ENCODE measurements at regions not wholly inside any gene's neighbourhood (a gene's known extent, or its start where the extent isn't known, plus 50 kb on each side); places are given as distances from the start of the nearest gene placed in this dataset.

DNA sequence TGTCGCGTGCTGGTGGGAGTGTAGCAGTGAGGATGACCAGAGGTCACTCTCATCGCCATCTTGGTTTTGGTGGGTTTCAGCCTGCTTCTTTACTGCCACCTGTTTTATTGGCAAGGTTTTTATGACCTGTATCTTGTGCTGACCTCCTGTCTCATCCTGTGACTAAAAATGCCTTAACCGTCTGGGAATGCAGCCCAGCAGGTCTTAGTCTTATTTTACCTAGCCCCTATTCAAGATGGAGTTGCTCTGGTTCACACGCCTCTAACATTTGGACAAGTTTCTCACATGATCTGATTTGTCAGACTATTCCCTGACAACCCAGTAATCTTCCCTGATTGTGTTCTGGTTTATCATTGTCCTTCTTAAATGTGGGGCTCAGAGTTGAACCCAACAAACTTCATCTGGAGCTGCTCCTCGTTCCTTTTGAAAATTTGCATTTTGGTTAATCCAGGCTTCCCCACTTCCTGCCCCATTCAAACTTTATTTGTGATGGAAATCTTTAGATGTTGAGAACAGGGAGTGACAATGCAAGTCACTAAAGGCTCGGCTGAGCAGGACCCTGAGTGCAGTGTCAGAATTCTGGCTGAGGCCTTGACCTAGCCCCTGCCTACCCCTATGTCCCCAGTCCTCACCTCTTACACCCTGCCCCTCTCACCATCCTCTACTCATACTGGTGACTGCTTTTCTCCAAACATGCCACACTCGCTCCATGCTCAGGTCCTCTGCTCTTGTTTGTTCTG, 226.8 kb downstream of the STIM2 start:
- no peak for TF ChIP-seq JUNB (IDR thresholded peaks at IDR 0.05)
- TF ChIP-seq, protein P1, sequence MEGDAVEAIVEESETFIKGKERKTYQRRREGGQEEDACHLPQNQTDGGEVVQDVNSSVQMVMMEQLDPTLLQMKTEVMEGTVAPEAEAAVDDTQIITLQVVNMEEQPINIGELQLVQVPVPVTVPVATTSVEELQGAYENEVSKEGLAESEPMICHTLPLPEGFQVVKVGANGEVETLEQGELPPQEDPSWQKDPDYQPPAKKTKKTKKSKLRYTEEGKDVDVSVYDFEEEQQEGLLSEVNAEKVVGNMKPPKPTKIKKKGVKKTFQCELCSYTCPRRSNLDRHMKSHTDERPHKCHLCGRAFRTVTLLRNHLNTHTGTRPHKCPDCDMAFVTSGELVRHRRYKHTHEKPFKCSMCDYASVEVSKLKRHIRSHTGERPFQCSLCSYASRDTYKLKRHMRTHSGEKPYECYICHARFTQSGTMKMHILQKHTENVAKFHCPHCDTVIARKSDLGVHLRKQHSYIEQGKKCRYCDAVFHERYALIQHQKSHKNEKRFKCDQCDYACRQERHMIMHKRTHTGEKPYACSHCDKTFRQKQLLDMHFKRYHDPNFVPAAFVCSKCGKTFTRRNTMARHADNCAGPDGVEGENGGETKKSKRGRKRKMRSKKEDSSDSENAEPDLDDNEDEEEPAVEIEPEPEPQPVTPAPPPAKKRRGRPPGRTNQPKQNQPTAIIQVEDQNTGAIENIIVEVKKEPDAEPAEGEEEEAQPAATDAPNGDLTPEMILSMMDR (IDR thresholded peaks at IDR 0.05 in 2 of 3, conservative IDR thresholded peaks at IDR 0.05 in 1 of 3; ENCODE audit: control insufficient read depth in 2 of 3, extremely low read depth in 1 of 3, insufficient read depth in 1 of 3, low read depth in 3 of 3, low read length in 3 of 3): no peak
- no peak for TF ChIP-seq EGR1 (IDR thresholded peaks at IDR 0.05; ENCODE audit: borderline replicate concordance in 1 of 2, low read depth in 2 of 2, low read length in 2 of 2)
- no peak for TF ChIP-seq FOXK2 (IDR thresholded peaks at IDR 0.05)
- TF ChIP-seq POLR2A (IDR thresholded peaks at IDR 0.05; ENCODE audit: low read depth, low read length): no peak
- no peak for TF ChIP-seq TBL1XR1 (IDR thresholded peaks at IDR 0.05; ENCODE audit: low read depth, low read length)
- no peak for TF ChIP-seq POLR2AphosphoS5 (IDR thresholded peaks at IDR 0.05; ENCODE audit: low read length)
- no peak for TF ChIP-seq CHD2 (IDR thresholded peaks at IDR 0.05; ENCODE audit: borderline replicate concordance, low read depth, low read length)

All from GM12878 (cell line).